ENCODE measurements at regions not wholly inside any gene's neighbourhood (a gene's known extent, or its start where the extent isn't known, plus 50 kb on each side); places are given as distances from the start of the nearest gene placed in this dataset.

- DNase-seq = no peak
Observed at GRCh38 chr17:79500745-79501618, 109.9 kb downstream of the RBFOX3 start.

GRCh38 chr17:79498854-79499253, 112.0 kb downstream of the RBFOX3 start:
- DNase-seq = no peak

GRCh38 chr17:79497777-79498348, 113.0 kb downstream of the RBFOX3 start:
- no peak for DNase-seq

GRCh38 chr17:79496422-79497005, 114.3 kb downstream of the RBFOX3 start:
- DNase-seq = no peak

GRCh38 chr17:79495665-79496064, 115.2 kb downstream of the RBFOX3 start:
- no peak for DNase-seq

- no peak for DNase-seq
Observed at GRCh38 chr17:79491006-79491405, 119.8 kb downstream of the RBFOX3 start.

GRCh38 chr17:79490530-79490929, 120.3 kb downstream of the RBFOX3 start:
- DNase-seq = peak; percentile 76

GRCh38 chr17:79487149-79487548, 123.7 kb downstream of the RBFOX3 start:
- DNase-seq = no peak

GRCh38 chr17:79485991-79486390, 124.9 kb downstream of the RBFOX3 start:
- DNase-seq = no peak

- DNase-seq = no peak
Observed at GRCh38 chr17:79485419-79485985, 125.3 kb downstream of the RBFOX3 start.

GRCh38 chr17:79484600-79485418, 126.0 kb downstream of the RBFOX3 start:
- DNase-seq = no peak

- DNase-seq = peak; percentile 36
Observed at GRCh38 chr17:79483842-79484241, 127.0 kb downstream of the RBFOX3 start.

- DNase-seq = peak; percentile 45
Observed at GRCh38 chr17:79482727-79483521, 127.9 kb downstream of the RBFOX3 start.

- DNase-seq = no peak
Observed at GRCh38 chr17:79479876-79480275, 131.0 kb downstream of the RBFOX3 start.

- DNase-seq = no peak
Observed at GRCh38 chr17:79478841-79479240, 132.0 kb downstream of the RBFOX3 start.

- peak; percentile 76 for DNase-seq
Observed at GRCh38 chr17:79478051-79478461, 132.8 kb downstream of the RBFOX3 start.

GRCh38 chr17:79476074-79476652, 134.7 kb downstream of the RBFOX3 start:
- no peak for DNase-seq

- no peak for DNase-seq
Observed at GRCh38 chr17:79473876-79474440, 136.9 kb downstream of the RBFOX3 start.

- DNase-seq = no peak
Observed at GRCh38 chr17:79473111-79473875, 137.6 kb downstream of the RBFOX3 start.

GRCh38 chr17:79470754-79471153, 140.1 kb downstream of the RBFOX3 start:
- DNase-seq = no peak

All from NCI-H345 (cell line).